OCI-LY7 (cell line): ENCODE measurements at regions not wholly inside any gene's neighbourhood (a gene's known extent, or its start where the extent isn't known, plus 50 kb on each side); places are given as distances from the start of the nearest gene placed in this dataset.

Experiments
- BruUV-seq: library from RNA; stranded (reverse); fragments of 400-500 nt; replicated peaks from 2 replicates; lab custom pipeline; 2021; lab: Mats Ljungman, UMichigan
- CTCF ChIA-PET: fragments of 300-600 bp; sonication (Branson Sonifier 250); formaldehyde crosslinking; loops from one replicate; lab custom pipeline; 2022; ENCODE audit warnings: antibody characterized with exemption; ENCODE audit not compliant: unreplicated experiment; lab: Charles Lee
- POLR2A ChIA-PET: fragments of 300-600 bp; sonication (Branson Sonifier 250); formaldehyde crosslinking; loops from one replicate; lab custom pipeline; 2022; ENCODE audit warnings: antibody characterized with exemption; lab: Charles Lee
- DNase-seq: peaks from one replicate; pipeline ENCODE4 v3.0.0-alpha.2; 2015; ENCODE audit warnings: low spot score
- H2AFZ ChIP-seq: fragments of 200-600 bp; sonication (generic), shearing (Covaris generic); 2 replicates; pipeline ENCODE4 v1.6.1; 2014; ENCODE audit warnings: mild to moderate bottlenecking, antibody characterized with exemption, low read length, moderate library complexity
- H3K27ac ChIP-seq: fragments of 200-600 bp; sonication (generic); 2 replicates; pipeline ENCODE4 v1.5.1; 2014; ENCODE audit warnings: mixed run types, low read depth, mild to moderate bottlenecking, moderate library complexity, low read length, inconsistent platforms; ENCODE audit not compliant: poor library complexity, severe bottlenecking
- H3K36me3 ChIP-seq: fragments of 200-600 bp; sonication (generic); 2 replicates; pipeline ENCODE4 v1.6.1; 2014; ENCODE audit warnings: mild to moderate bottlenecking, antibody characterized with exemption, low read length, moderate library complexity, mixed read lengths; ENCODE audit not compliant: insufficient read depth
- H3K4me1 ChIP-seq: fragments of 200-600 bp; sonication (generic); 2 replicates; pipeline ENCODE4 v1.5.1; 2014; ENCODE audit warnings: mild to moderate bottlenecking, low read length; ENCODE audit not compliant: insufficient read depth, poor library complexity, severe bottlenecking
- H3K4me2 ChIP-seq: fragments of 200-600 bp; sonication (generic); 2 replicates; pipeline ENCODE4 v1.6.1; 2014; ENCODE audit warnings: mild to moderate bottlenecking, low read length
- H3K4me3 ChIP-seq: fragments of 200-600 bp; sonication (generic); 2 replicates; pipeline ENCODE4 v1.5.1; 2014; ENCODE audit warnings: mild to moderate bottlenecking, low read depth, low read length; ENCODE audit not compliant: poor library complexity, severe bottlenecking
- H3K79me2 ChIP-seq: fragments of 200-600 bp; sonication (generic); 2 replicates; pipeline ENCODE4 v1.6.1; 2016; ENCODE audit warnings: low read depth, mild to moderate bottlenecking, low read length, moderate library complexity, mixed read lengths; ENCODE audit not compliant: insufficient read depth
- H3K9me2 ChIP-seq: fragments of 200-600 bp; sonication (generic); 2 replicates; pipeline ENCODE4 v1.6.1; 2016; ENCODE audit warnings: mild to moderate bottlenecking, low read length, mixed read lengths; ENCODE audit not compliant: insufficient read depth
- H3K9me3 ChIP-seq: fragments of 200-600 bp; sonication (generic); 2 replicates; pipeline ENCODE4 v1.6.1; 2014; ENCODE audit warnings: mild to moderate bottlenecking, mixed run types, low read length, mixed read lengths
- H4K20me1 ChIP-seq: fragments of 200-600 bp; sonication (generic); 2 replicates; pipeline ENCODE4 v1.6.1; 2014; ENCODE audit warnings: mild to moderate bottlenecking, antibody characterized with exemption, low read length, moderate library complexity, mixed read lengths; ENCODE audit not compliant: insufficient read depth
- CTCF ChIP-seq: fragments of 200-600 bp; sonication (generic); conservative IDR thresholded peaks from 2 replicates; pipeline ENCODE4 v1.5.1; 2014; ENCODE audit warnings: mild to moderate bottlenecking, antibody characterized with exemption, low read length, moderate library complexity, mixed read lengths
- EZH2phosphoT487 ChIP-seq: fragments of 200-600 bp; sonication (generic); IDR thresholded peaks from 2 replicates; pipeline ENCODE4 v1.6.1; 2018; ENCODE audit warnings: low read depth, borderline replicate concordance, mild to moderate bottlenecking, mixed run types, antibody characterized with exemption, low read length, moderate library complexity, mixed read lengths
- intact Hi-C: fragments of 100-400 bp; cut with micrococcal nuclease; formaldehyde crosslinking; loops from one replicate; pipeline ENCODE4 v1.10.0; 2022; ENCODE audit not compliant: unreplicated experiment

GRCh38 chr2:121974897-121975661, 219.6 kb downstream of the TSN start:
- Histone ChIP-seq H4K20me1 (no peaks in the 10 kb centered on the region), H2AFZ (peak overlapping the region; percentile 44; the same call in 1 of the 2 replicates), H3K27ac (no peak overlapping the region), H3K9me2 (no peaks in the 10 kb centered on the region), H3K79me2 (no peaks in the 10 kb centered on the region), H3K9me3 (no peaks in the 10 kb centered on the region), H3K4me2 (peak overlapping the region; percentile 44), H3K4me3 (peak overlapping the region; percentile 22), H3K36me3 (no peaks in the 10 kb centered on the region), H3K4me1 (no peaks in the 10 kb centered on the region)
- BruUV-seq = no TSS peak
- intact Hi-C loops = loop anchor here (1.0 to 5.0 kb wide), 6 partner anchors 78 to 476 kb away; no protein-coding TSS in a partner anchor
- peak; percentile 86 for DNase-seq
- ChIA-PET POLR2A (no interaction called here), CTCF (no interaction called here)
- TF ChIP-seq CTCF = peak; percentile 81
- TF ChIP-seq EZH2phosphoT487 = no peak

GRCh38 chr2:121976926-121977325, 221.5 kb downstream of the TSN start:
- no peaks in the 10 kb centered on the region for H3K9me3 ChIP-seq
- TF ChIP-seq EZH2phosphoT487 (no peak), CTCF (no peak)
- no peaks in the 10 kb centered on the region for H3K79me2 ChIP-seq
- H3K4me2 ChIP-seq = no peak overlapping the region; the same call in 1 of the 2 replicates
- H3K36me3 ChIP-seq = no peaks in the 10 kb centered on the region
- intact Hi-C loops = no loop called here
- H3K27ac ChIP-seq = no peak overlapping the region
- CTCF ChIA-PET = interaction anchor here (0.9 kb wide), 1 partner anchor 38 kb away, joined by 3 read pairs; no protein-coding TSS in a partner anchor
- H3K4me1 ChIP-seq = no peaks in the 10 kb centered on the region
- no peak overlapping the region for H3K4me3 ChIP-seq
- BruUV-seq = no TSS peak
- no peaks in the 10 kb centered on the region for H4K20me1 ChIP-seq
- no peak for DNase-seq
- POLR2A ChIA-PET = no interaction called here
- no peaks in the 10 kb centered on the region for H3K9me2 ChIP-seq
- peak overlapping the region; percentile 40; the same call in 1 of the 2 replicates for H2AFZ ChIP-seq

GRCh38 chr2:121977326-121977725, 221.9 kb downstream of the TSN start:
- Histone ChIP-seq H3K9me2 (no peaks in the 10 kb centered on the region), H3K4me3 (no peak overlapping the region), H3K79me2 (no peaks in the 10 kb centered on the region), H3K9me3 (no peaks in the 10 kb centered on the region), H3K27ac (no peak overlapping the region), H2AFZ (peak overlapping the region; percentile 40; the same call in 1 of the 2 replicates), H3K36me3 (no peaks in the 10 kb centered on the region), H3K4me2 (no peak overlapping the region; the same call in 1 of the 2 replicates), H3K4me1 (no peaks in the 10 kb centered on the region), H4K20me1 (no peaks in the 10 kb centered on the region)
- intact Hi-C loops = no loop called here
- CTCF ChIA-PET = interaction anchor here (0.9 kb wide), 1 partner anchor 38 kb away, joined by 3 read pairs; no protein-coding TSS in a partner anchor
- POLR2A ChIA-PET = interaction anchor here (0.6 kb wide), 2 partner anchors 22 to 509 kb away, joined by 3 read pairs; no protein-coding TSS in a partner anchor
- BruUV-seq = no TSS peak
- DNase-seq = no peak
- TF ChIP-seq EZH2phosphoT487 = no peak
- TF ChIP-seq CTCF = no peak
